IPS DF 4.7 (cell line): ENCODE measurements at regions not wholly inside any gene's neighbourhood (a gene's known extent, or its start where the extent isn't known, plus 50 kb on each side); places are given as distances from the start of the nearest gene placed in this dataset.
"Not testable (repeated sequence)": the region's sequence is repeated elsewhere in the genome, so short reads cannot be mapped to it uniquely, and the experiment has no call there.

ENCODE experiments used
- DNase-seq: peaks from one replicate; pipeline ENCODE4 v3.0.0-alpha.2; 2013; ENCODE audit warnings: low spot score; ENCODE audit errors: extremely low read depth

- DNase-seq: no peak
Observed at GRCh38 chr16:86882586-86883280, 304.4 kb downstream of the FOXL1 start.

- DNase-seq: no peak
Observed at GRCh38 chr16:86883583-86884389, 305.4 kb downstream of the FOXL1 start.

- DNase-seq: no peak
Observed at GRCh38 chr16:86884390-86884650, 306.0 kb downstream of the FOXL1 start.

GRCh38 chr16:86885139-86885538 is 306.8 kb downstream of the FOXL1 start:
- no peak for DNase-seq

- DNase-seq: no peak
Observed at GRCh38 chr16:86886651-86887050, 308.3 kb downstream of the FOXL1 start.

- no peak for DNase-seq
Observed at GRCh38 chr16:86887416-86887815, 309.1 kb downstream of the FOXL1 start.

- DNase-seq: no peak
Observed at GRCh38 chr16:86888231-86889053, 310.1 kb downstream of the FOXL1 start.

GRCh38 chr16:86889054-86889366 is 310.7 kb downstream of the FOXL1 start:
- DNase-seq: not testable (repeated sequence)

- DNase-seq: no peak
Observed at GRCh38 chr16:86889974-86890373, 311.6 kb downstream of the FOXL1 start.

GRCh38 chr16:86891121-86891520 is 312.8 kb downstream of the FOXL1 start:
- DNase-seq: no peak

GRCh38 chr16:86891631-86892030 is 313.3 kb downstream of the FOXL1 start:
- no peak for DNase-seq

- DNase-seq: no peak
Observed at GRCh38 chr16:86892509-86892908, 314.2 kb downstream of the FOXL1 start.

GRCh38 chr16:86893506-86893905 is 315.2 kb downstream of the FOXL1 start:
- DNase-seq: no peak

- no peak for DNase-seq
Observed at GRCh38 chr16:86894029-86894567, 315.7 kb downstream of the FOXL1 start.

- no peak for DNase-seq
Observed at GRCh38 chr16:86894925-86895324, 316.6 kb downstream of the FOXL1 start.

- DNase-seq: no peak
Observed at GRCh38 chr16:86895606-86896005, 317.3 kb downstream of the FOXL1 start.

GRCh38 chr16:86896976-86897375 is 318.6 kb downstream of the FOXL1 start:
- DNase-seq: no peak

- no peak for DNase-seq
Observed at GRCh38 chr16:86897486-86897885, 319.1 kb downstream of the FOXL1 start.

GRCh38 chr16:86898386-86898785 is 320.0 kb downstream of the FOXL1 start:
- DNase-seq: no peak

GRCh38 chr16:86899151-86899550 is 320.8 kb downstream of the FOXL1 start:
- DNase-seq: no peak

- DNase-seq: no peak
Observed at GRCh38 chr16:86899757-86900156, 321.4 kb downstream of the FOXL1 start.

- no peak for DNase-seq
Observed at GRCh38 chr16:86901483-86901882, 323.1 kb downstream of the FOXL1 start.
